ENCODE measurements at regions not wholly inside any gene's neighbourhood (a gene's known extent, or its start where the extent isn't known, plus 50 kb on each side); places are given as distances from the start of the nearest gene placed in this dataset.

GRCh38 chrX:39338583-39338982 lies 537.3 kb downstream of the MID1IP1 start:
- Histone ChIP-seq H3K9me2 (ENCODE audit: insufficient read depth, low read length) (no peaks in the 10 kb centered on the region), H4K20me1 (ENCODE audit: insufficient read depth) (no peaks in the 10 kb centered on the region), H3K36me3 (ENCODE audit: insufficient read depth, low read length) (no peaks in the 10 kb centered on the region), H3K9ac (ENCODE audit: low read length) (no peak overlapping the region), H3F3A (ENCODE audit: insufficient read depth, low read length, poor library complexity, severe bottlenecking) (no peaks in the 10 kb centered on the region), H2AFZ (ENCODE audit: low read depth, low read length) (no peak overlapping the region), H3K4me3 (ENCODE audit: low read length) (no peak overlapping the region), H3K4me2 (ENCODE audit: low read length) (no peak overlapping the region), H3K79me2 (replicated peaks; ENCODE audit: insufficient read depth, low read length) (no peaks in the 10 kb centered on the region), H3K27ac (ENCODE audit: low read length) (no peak overlapping the region), H3K9me3 (ENCODE audit: low read length) (no peaks in the 10 kb centered on the region), H3K27me3 (ENCODE audit: insufficient read depth, low read depth, low read length) (no peaks in the 10 kb centered on the region)
- no peak for TF ChIP-seq SMC3 (conservative IDR thresholded peaks at IDR 0.05; ENCODE audit: poor library complexity)
- no peak for TF ChIP-seq MXI1 (conservative IDR thresholded peaks at IDR 0.05; ENCODE audit: poor library complexity, severe bottlenecking)
- TF ChIP-seq EZH2 (IDR thresholded peaks at IDR 0.05; ENCODE audit: borderline replicate concordance, insufficient read depth, low read length, poor library complexity, severe bottlenecking), result no peak

GRCh38 chrX:39356119-39356807 lies 555.0 kb downstream of the MID1IP1 start:
- no peaks in the 10 kb centered on the region for H3K9me3 ChIP-seq (ENCODE audit: low read length)
- no peak overlapping the region for H3K4me3 ChIP-seq (ENCODE audit: low read length)
- no peak overlapping the region for H3K4me2 ChIP-seq (ENCODE audit: low read length)
- no peak overlapping the region for H3K27ac ChIP-seq (ENCODE audit: low read length)
- no peaks in the 10 kb centered on the region for H4K20me1 ChIP-seq (ENCODE audit: insufficient read depth)
- no peak overlapping the region for H3K9ac ChIP-seq (ENCODE audit: low read length)
- no peaks in the 10 kb centered on the region for H3K9me2 ChIP-seq (ENCODE audit: insufficient read depth, low read length)
- H2AFZ ChIP-seq (ENCODE audit: low read depth, low read length), result no peak overlapping the region
- TF ChIP-seq SMC3 (conservative IDR thresholded peaks at IDR 0.05; ENCODE audit: poor library complexity) (no peak), CTCF (IDR thresholded peaks at IDR 0.05; ENCODE audit: poor library complexity, severe bottlenecking) (no peak), RAD21 (conservative IDR thresholded peaks at IDR 0.05) (no peak), MXI1 (conservative IDR thresholded peaks at IDR 0.05; ENCODE audit: poor library complexity, severe bottlenecking) (no peak), EZH2 (IDR thresholded peaks at IDR 0.05; ENCODE audit: borderline replicate concordance, insufficient read depth, low read length, poor library complexity, severe bottlenecking) (no peak), REST (IDR thresholded peaks at IDR 0.05; ENCODE audit: borderline replicate concordance) (no peak), EP300 (conservative IDR thresholded peaks at IDR 0.05; ENCODE audit: poor library complexity, severe bottlenecking) (no peak), TAF1 (IDR thresholded peaks at IDR 0.05; ENCODE audit: low read depth) (no peak)
- H3K27me3 ChIP-seq (ENCODE audit: insufficient read depth, low read depth, low read length), result no peaks in the 10 kb centered on the region
- H3K79me2 ChIP-seq (replicated peaks; ENCODE audit: insufficient read depth, low read length), result no peaks in the 10 kb centered on the region
- H3F3A ChIP-seq (ENCODE audit: insufficient read depth, low read length, poor library complexity, severe bottlenecking), result no peaks in the 10 kb centered on the region
- H3K36me3 ChIP-seq (ENCODE audit: insufficient read depth, low read length), result no peaks in the 10 kb centered on the region
